Endodermal cell (in vitro differentiated cells): ENCODE measurements at regions not wholly inside any gene's neighbourhood (a gene's known extent, or its start where the extent isn't known, plus 50 kb on each side); places are given as distances from the start of the nearest gene placed in this dataset.

Experiments used
- DNase-seq: peaks from one replicate; pipeline ENCODE4 v3.0.0-alpha.2; 2017
- H3K27ac ChIP-seq: 2 replicates; pipeline ENCODE4 v1.5.1; 2013; ENCODE audit warnings: mild to moderate bottlenecking, low read depth, low read length, moderate library complexity
- H3K27me3 ChIP-seq: 2 replicates; pipeline ENCODE4 v1.6.1; 2013; ENCODE audit warnings: mild to moderate bottlenecking, low read length, moderate library complexity; ENCODE audit not compliant: insufficient read depth, control insufficient read depth, poor library complexity, severe bottlenecking
- H3K36me3 ChIP-seq: 2 replicates; pipeline ENCODE4 v1.7.0; 2013; ENCODE audit warnings: mild to moderate bottlenecking, low read length, moderate library complexity; ENCODE audit not compliant: control insufficient read depth, insufficient read depth
- H3K4me1 ChIP-seq: one replicate; pipeline ENCODE4 v1.7.0; 2013; ENCODE audit warnings: low read length; ENCODE audit not compliant: control insufficient read depth, insufficient read depth
- H3K4me3 ChIP-seq: 2 replicates; pipeline ENCODE4 v1.5.1; 2013; ENCODE audit warnings: mild to moderate bottlenecking, low read length, moderate library complexity
- H3K9ac ChIP-seq: 2 replicates; pipeline ENCODE4 v1.6.1; 2013; ENCODE audit warnings: mild to moderate bottlenecking, low read length, moderate library complexity; ENCODE audit not compliant: poor library complexity, severe bottlenecking; ENCODE audit errors: extremely low read depth
- H3K9me3 ChIP-seq: 2 replicates; pipeline ENCODE4 v1.6.1; 2013; ENCODE audit warnings: mild to moderate bottlenecking, low read length, moderate library complexity; ENCODE audit not compliant: control insufficient read depth
- H3K27ac Mint-ChIP-seq: 2 replicates; pipeline ENCODE4 v1.8.0; 2020; ENCODE audit warnings: mixed read lengths
- H3K27me3 Mint-ChIP-seq: 2 replicates; pipeline ENCODE4 v1.8.0; 2021; ENCODE audit warnings: mild to moderate bottlenecking, mixed read lengths; ENCODE audit not compliant: insufficient read depth
- H3K36me3 Mint-ChIP-seq: 2 replicates; pipeline ENCODE4 v1.8.0; 2020; ENCODE audit warnings: low read depth, mixed read lengths
- H3K4me1 Mint-ChIP-seq: 2 replicates; pipeline ENCODE4 v1.8.0; 2020; ENCODE audit warnings: mixed read lengths
- H3K4me3 Mint-ChIP-seq: 2 replicates; pipeline ENCODE4 v1.8.0; 2020; ENCODE audit warnings: mild to moderate bottlenecking, moderate library complexity, mixed read lengths
- H3K9me3 Mint-ChIP-seq: 2 replicates; pipeline ENCODE4 v1.8.0; 2020; ENCODE audit warnings: mild to moderate bottlenecking, mixed read lengths
- CTCF ChIP-seq: fragments of 200-600 bp; sonication (generic); conservative IDR thresholded peaks from 2 replicates; pipeline ENCODE4 v1.5.0; 2021; ENCODE audit warnings: antibody characterized with exemption, mild to moderate bottlenecking
- WGBS, 2 experiments: methylation state at CpG; one replicate each; pipeline versions ENCODE4 v1.1.5 to v1.1.7; 2013; ENCODE audit warnings: missing lambda C conversion rate in 2 of 2, mixed read lengths in 1 of 2; ENCODE audit not compliant: insufficient coverage in 1 of 2, insufficient read length in 1 of 2; 5-methylcytosine and 5-hydroxymethylcytosine counted together

- Mint-ChIP-seq H3K4me3 (no peak overlapping the region), H3K27ac (no peak overlapping the region), H3K4me1 (peaks cover 28% of the 10 kb centered on the region), H3K36me3 (no peaks in the 10 kb centered on the region), H3K9me3 (no peaks in the 10 kb centered on the region), H3K27me3 (no peaks in the 10 kb centered on the region)
- no peak overlapping the region for H3K4me3 ChIP-seq
- no peak overlapping the region for H3K27ac ChIP-seq
- H3K9ac ChIP-seq, result no peak overlapping the region
- no peaks in the 10 kb centered on the region for H3K27me3 ChIP-seq
- no peaks in the 10 kb centered on the region for H3K36me3 ChIP-seq
- no peaks in the 10 kb centered on the region for H3K9me3 ChIP-seq
- H3K4me1 ChIP-seq, result no peaks in the 10 kb centered on the region
- DNase-seq, result no peak
- TF ChIP-seq CTCF, result no peak
- WGBS, 2 experiments, result 89 to 100% methylated on average over 1 of the region's 1 CpG
Observed at GRCh38 chr2:129803032-129803431, 176.4 kb upstream of the RAB6C start.

GRCh38 chr2:129803871-129804270, 175.6 kb upstream of the RAB6C start:
- H3K27ac Mint-ChIP-seq, result no peak overlapping the region
- no peaks in the 10 kb centered on the region for H3K36me3 ChIP-seq
- TF ChIP-seq CTCF, result no peak
- no peaks in the 10 kb centered on the region for H3K9me3 ChIP-seq
- 91 to 100% methylated on average over 3 of the region's 3 CpGs for WGBS, 2 experiments
- no peak overlapping the region for H3K27ac ChIP-seq
- H3K27me3 ChIP-seq, result no peaks in the 10 kb centered on the region
- H3K4me3 ChIP-seq, result no peak overlapping the region
- no peak overlapping the region for H3K9ac ChIP-seq
- peaks cover 32% of the 10 kb centered on the region for H3K4me1 Mint-ChIP-seq
- no peak overlapping the region for H3K4me3 Mint-ChIP-seq
- H3K4me1 ChIP-seq, result no peaks in the 10 kb centered on the region
- no peaks in the 10 kb centered on the region for H3K9me3 Mint-ChIP-seq
- no peak for DNase-seq
- H3K27me3 Mint-ChIP-seq, result no peaks in the 10 kb centered on the region
- no peaks in the 10 kb centered on the region for H3K36me3 Mint-ChIP-seq

GRCh38 chr2:129805899-129806298, 173.6 kb upstream of the RAB6C start:
- H3K4me3 ChIP-seq, result no peak overlapping the region
- Mint-ChIP-seq H3K4me1 (peaks cover 32% of the 10 kb centered on the region), H3K4me3 (no peak overlapping the region), H3K9me3 (no peaks in the 10 kb centered on the region), H3K27ac (peak overlapping the region; percentile 77), H3K36me3 (no peaks in the 10 kb centered on the region), H3K27me3 (no peaks in the 10 kb centered on the region)
- H3K36me3 ChIP-seq, result no peaks in the 10 kb centered on the region
- no peak overlapping the region for H3K27ac ChIP-seq
- DNase-seq, result no peak
- 87 to 89% methylated on average over 10 to 11 of the region's 11 CpGs for WGBS, 2 experiments
- H3K4me1 ChIP-seq, result no peaks in the 10 kb centered on the region
- H3K27me3 ChIP-seq, result no peaks in the 10 kb centered on the region
- H3K9ac ChIP-seq, result no peak overlapping the region
- TF ChIP-seq CTCF, result no peak
- no peaks in the 10 kb centered on the region for H3K9me3 ChIP-seq
